ENCODE measurements at regions not wholly inside any gene's neighbourhood (a gene's known extent, or its start where the extent isn't known, plus 50 kb on each side); places are given as distances from the start of the nearest gene placed in this dataset.

- Histone ChIP-seq H3K4me2 (ENCODE audit: insufficient read depth, insufficient read length, low read length) (no peak overlapping the region), H3K56ac (ENCODE audit: insufficient read length, low read depth, low read length) (no peak overlapping the region), H4K5ac (ENCODE audit: insufficient read length, low read depth, low read length) (no peak overlapping the region), H3K27ac (ENCODE audit: insufficient read length, low read depth, low read length) (no peak overlapping the region), H2BK12ac (ENCODE audit: insufficient read length, low read depth, low read length) (no peak overlapping the region), H3K9ac (ENCODE audit: extremely low read depth, insufficient read length, low read length) (no peak overlapping the region), H3K18ac (ENCODE audit: insufficient read length, low read depth, low read length) (no peak overlapping the region), H3K4ac (ENCODE audit: low read depth, low read length) (no peak overlapping the region), H2AK5ac (ENCODE audit: insufficient read length, low read length) (no peak overlapping the region), H3K27me3 (ENCODE audit: insufficient read depth, low read length) (no peaks in the 10 kb centered on the region), H3K14ac (ENCODE audit: insufficient read depth, low read length) (no peak overlapping the region), H3K23ac (ENCODE audit: insufficient read length, low read depth, low read length) (no peak overlapping the region), H3T11ph (ENCODE audit: low read length) (no peak overlapping the region), H2BK5ac (ENCODE audit: insufficient read length, low read length) (no peak overlapping the region), H3K79me2 (ENCODE audit: insufficient read depth, low read length) (no peaks in the 10 kb centered on the region), H2BK15ac (ENCODE audit: low read depth, low read length) (no peak overlapping the region), H2BK120ac (ENCODE audit: low read depth, low read length, poor library complexity, severe bottlenecking) (no peak overlapping the region), H4K20me1 (ENCODE audit: control insufficient read depth, insufficient read depth, insufficient read length) (no peaks in the 10 kb centered on the region), H3K23me2 (ENCODE audit: insufficient read length, low read depth, low read length, poor library complexity, severe bottlenecking) (no peaks in the 10 kb centered on the region), H3K9me3 (ENCODE audit: control insufficient read depth, low read depth, low read length) (no peaks in the 10 kb centered on the region), H4K8ac (replicated peaks; ENCODE audit: insufficient read length, low read depth, low read length) (no peak overlapping the region), H3K4me1 (ENCODE audit: insufficient read depth, low read length) (no peaks in the 10 kb centered on the region), H4K91ac (ENCODE audit: insufficient read length, low read depth, low read length) (no peak overlapping the region), H3K79me1 (ENCODE audit: insufficient read depth, low read depth, low read length, poor library complexity, severe bottlenecking) (no peaks in the 10 kb centered on the region), H2BK20ac (ENCODE audit: low read depth, low read length, poor library complexity, severe bottlenecking) (no peak overlapping the region), H2AFZ (ENCODE audit: low read length) (no peak overlapping the region)
- H3K27me3 Mint-ChIP-seq (ENCODE audit: low read depth) = no peaks in the 10 kb centered on the region; the same call in 1 of the 2 replicates
- peaks cover 7 to 17% (median 9%) of the 10 kb centered on the region in 3 experiments; a peak in 6 of 7 replicates for H3K36me3 Mint-ChIP-seq (ENCODE audit: insufficient read depth in 1 of 3, low read depth in 3 of 3)
- H3K9me3 Mint-ChIP-seq = peaks cover 16 to 21% of the 10 kb centered on the region in 2 experiments
- DNase-seq = no peak
- no CpG with 5 or more reads among the region's 2 CpGs for WGBS (ENCODE audit: extremely low coverage, insufficient read length, low lambda C conversion rate)
- no peak overlapping the region; a peak in 1 of 7 replicates for H3K27ac Mint-ChIP-seq
- no peak overlapping the region for H3K4me3 Mint-ChIP-seq
- no peak for TF ChIP-seq CTCF (conservative IDR thresholded peaks at IDR 0.05)
- H3K4me1 Mint-ChIP-seq = peaks cover 2 to 3% of the 10 kb centered on the region in 2 experiments; a peak in 3 of 4 replicates
Observed at GRCh38 chr10:4136121-4136520, 351.1 kb upstream of the KLF6 start.
